ENCODE measurements at regions not wholly inside any gene's neighbourhood (a gene's known extent, or its start where the extent isn't known, plus 50 kb on each side); places are given as distances from the start of the nearest gene placed in this dataset.

- TF ChIP-seq, protein P1, sequence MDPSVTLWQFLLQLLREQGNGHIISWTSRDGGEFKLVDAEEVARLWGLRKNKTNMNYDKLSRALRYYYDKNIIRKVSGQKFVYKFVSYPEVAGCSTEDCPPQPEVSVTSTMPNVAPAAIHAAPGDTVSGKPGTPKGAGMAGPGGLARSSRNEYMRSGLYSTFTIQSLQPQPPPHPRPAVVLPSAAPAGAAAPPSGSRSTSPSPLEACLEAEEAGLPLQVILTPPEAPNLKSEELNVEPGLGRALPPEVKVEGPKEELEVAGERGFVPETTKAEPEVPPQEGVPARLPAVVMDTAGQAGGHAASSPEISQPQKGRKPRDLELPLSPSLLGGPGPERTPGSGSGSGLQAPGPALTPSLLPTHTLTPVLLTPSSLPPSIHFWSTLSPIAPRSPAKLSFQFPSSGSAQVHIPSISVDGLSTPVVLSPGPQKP (IDR thresholded peaks at IDR 0.05; ENCODE audit: low read depth, low read length), result no peak
- TF ChIP-seq ZNF274 (IDR thresholded peaks at IDR 0.05; ENCODE audit: insufficient read depth, insufficient read length), result no peak
- no peak for TF ChIP-seq USF1 (IDR thresholded peaks at IDR 0.05; ENCODE audit: borderline replicate concordance, extremely low read length, insufficient read depth, low read depth, low read length)
- no peak for TF ChIP-seq ZNF207 (IDR thresholded peaks at IDR 0.05; ENCODE audit: borderline replicate concordance)
- TF ChIP-seq JUNB (IDR thresholded peaks at IDR 0.05), result no peak
- no peak for TF ChIP-seq CHD4 (IDR thresholded peaks at IDR 0.05)
Measured at GRCh38 chr7:110568932-110569331, 522.0 kb upstream of the LRRN3 start (continued).

DNA sequence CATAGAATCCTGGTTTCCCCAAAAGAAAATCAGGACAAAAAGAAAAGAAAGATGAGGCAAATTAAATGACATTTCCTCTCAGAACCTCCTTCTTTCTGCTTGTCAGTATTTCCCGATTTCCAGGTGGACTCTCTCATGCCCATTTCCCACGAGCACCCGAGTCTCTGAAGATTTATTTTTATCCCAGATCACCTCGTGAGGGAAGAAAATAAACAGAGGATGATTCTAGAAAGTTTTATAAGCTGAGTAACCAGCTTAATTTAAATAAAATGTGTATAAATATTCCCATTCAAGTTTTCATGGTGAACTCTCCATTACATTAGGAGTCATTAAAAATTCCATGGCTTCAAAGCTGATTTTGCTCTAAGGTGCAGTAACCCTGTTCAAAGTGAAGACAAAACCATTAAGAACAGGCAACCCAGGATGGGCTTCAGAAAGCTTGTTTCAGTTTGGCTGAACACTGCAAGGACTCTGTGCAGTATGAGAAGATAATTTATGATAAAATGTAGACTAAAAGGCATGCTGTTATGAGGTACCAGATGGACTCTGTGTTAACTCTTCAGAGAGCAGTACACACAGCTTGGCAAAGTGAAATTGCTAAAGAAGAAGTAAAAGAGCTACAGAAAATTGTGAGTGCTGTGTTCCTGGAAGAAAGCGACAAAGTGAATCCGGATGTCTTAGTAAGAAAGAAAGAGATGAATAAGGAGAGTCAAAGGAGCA is 521.3 kb upstream of the LRRN3 start:
- CTCF ChIA-PET, result interaction anchor here (0.6 kb wide), 1 partner anchor 128 kb away, joined by 3 read pairs; no protein-coding TSS in a partner anchor
- Histone ChIP-seq H2AFZ (ENCODE audit: control insufficient read depth, low read depth, low read length) (no peak overlapping the region), H3K79me2 (ENCODE audit: control insufficient read depth, insufficient read depth, low read length) (no peaks in the 10 kb centered on the region), H3K36me3 (ENCODE audit: control insufficient read depth in 2 of 2, insufficient read depth in 2 of 2, low read length in 1 of 2) (no peaks in the 10 kb centered on the region), H3K9me3 (replicated peaks; ENCODE audit: control insufficient read depth, insufficient read depth, low read length) (no peaks in the 10 kb centered on the region), H3K27ac (ENCODE audit: control insufficient read depth, insufficient read depth) (no peak overlapping the region), H3K27me3 (replicated peaks in 1 of 2; ENCODE audit: control insufficient read depth in 2 of 2, insufficient read depth in 2 of 2, low read length in 1 of 2) (no peaks in the 10 kb centered on the region), H3K4me1 (ENCODE audit: control insufficient read depth, insufficient read depth, low read length) (no peaks in the 10 kb centered on the region), H3K4me2 (ENCODE audit: control insufficient read depth, insufficient read depth) (no peak overlapping the region), H3K4me3 (no peak overlapping the region), H4K20me1 (ENCODE audit: control insufficient read depth, insufficient read depth) (no peaks in the 10 kb centered on the region), H3K9ac (ENCODE audit: control insufficient read depth, insufficient read depth, low read length) (no peak overlapping the region)
- 36% methylated on average over 6 of the region's 6 CpGs for WGBS (ENCODE audit: insufficient coverage, insufficient replicate concordance, low lambda C conversion rate, missing lambda C conversion rate)
- ATAC-seq (no peak; the same call in 1 of the 3 replicates), FAIRE-seq (no peak), DNase-seq (ENCODE audit: low read depth, low spot score) (no peak)
- RAD21 ChIA-PET (ENCODE audit: unreplicated experiment), result no interaction called here
- intact Hi-C loops (cut with micrococcal nuclease; ENCODE audit: unreplicated experiment), result no loop called here
- POLR2A ChIA-PET, result no interaction called here
- no TSS peak for BruUV-seq (replicated peaks)
- SMC1A ChIA-PET (ENCODE audit: uncharacterized antibody, unreplicated experiment), result interaction anchor here (1.2 kb wide), 1 partner anchor 11 kb away, joined by 3 read pairs; no protein-coding TSS in a partner anchor
- in situ Hi-C loops (cut with MboI), result no loop called here
- TF ChIP-seq NR2F1 (conservative IDR thresholded peaks at IDR 0.05) (no peak), STAT1 (conservative IDR thresholded peaks at IDR 0.05) (no peak), MEF2B (IDR thresholded peaks at IDR 0.05; ENCODE audit: partially characterized antibody, poor library complexity, severe bottlenecking) (no peak), SMC3 (IDR thresholded peaks at IDR 0.05; ENCODE audit: borderline replicate concordance, low read length) (no peak), ZZZ3 (IDR thresholded peaks at IDR 0.05; ENCODE audit: control insufficient read depth, insufficient read length, low read depth) (no peak), ZSCAN29 (IDR thresholded peaks at IDR 0.05) (no peak), MYB (IDR thresholded peaks at IDR 0.05; ENCODE audit: borderline replicate concordance, low read depth, low read length) (no peak), BMI1 (IDR thresholded peaks at IDR 0.05; ENCODE audit: borderline replicate concordance) (no peak), USF1 (IDR thresholded peaks at IDR 0.05; ENCODE audit: borderline replicate concordance, extremely low read length, insufficient read depth, low read depth, low read length) (no peak), NR2C2 (IDR thresholded peaks at IDR 0.05; ENCODE audit: borderline replicate concordance, control insufficient read depth, insufficient read length, low read depth) (no peak), ZNF622 (IDR thresholded peaks at IDR 0.05) (no peak), MTA3 (IDR thresholded peaks at IDR 0.05; ENCODE audit: borderline replicate concordance, low read length) (no peak)
- TF ChIP-seq, protein P2, sequence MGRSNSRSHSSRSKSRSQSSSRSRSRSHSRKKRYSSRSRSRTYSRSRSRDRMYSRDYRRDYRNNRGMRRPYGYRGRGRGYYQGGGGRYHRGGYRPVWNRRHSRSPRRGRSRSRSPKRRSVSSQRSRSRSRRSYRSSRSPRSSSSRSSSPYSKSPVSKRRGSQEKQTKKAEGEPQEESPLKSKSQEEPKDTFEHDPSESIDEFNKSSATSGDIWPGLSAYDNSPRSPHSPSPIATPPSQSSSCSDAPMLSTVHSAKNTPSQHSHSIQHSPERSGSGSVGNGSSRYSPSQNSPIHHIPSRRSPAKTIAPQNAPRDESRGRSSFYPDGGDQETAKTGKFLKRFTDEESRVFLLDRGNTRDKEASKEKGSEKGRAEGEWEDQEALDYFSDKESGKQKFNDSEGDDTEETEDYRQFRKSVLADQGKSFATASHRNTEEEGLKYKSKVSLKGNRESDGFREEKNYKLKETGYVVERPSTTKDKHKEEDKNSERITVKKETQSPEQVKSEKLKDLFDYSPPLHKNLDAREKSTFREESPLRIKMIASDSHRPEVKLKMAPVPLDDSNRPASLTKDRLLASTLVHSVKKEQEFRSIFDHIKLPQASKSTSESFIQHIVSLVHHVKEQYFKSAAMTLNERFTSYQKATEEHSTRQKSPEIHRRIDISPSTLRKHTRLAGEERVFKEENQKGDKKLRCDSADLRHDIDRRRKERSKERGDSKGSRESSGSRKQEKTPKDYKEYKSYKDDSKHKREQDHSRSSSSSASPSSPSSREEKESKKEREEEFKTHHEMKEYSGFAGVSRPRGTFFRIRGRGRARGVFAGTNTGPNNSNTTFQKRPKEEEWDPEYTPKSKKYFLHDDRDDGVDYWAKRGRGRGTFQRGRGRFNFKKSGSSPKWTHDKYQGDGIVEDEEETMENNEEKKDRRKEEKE (IDR thresholded peaks at IDR 0.05), result no peak
